Keratinocyte (primary cell): ENCODE measurements at regions not wholly inside any gene's neighbourhood (a gene's known extent, or its start where the extent isn't known, plus 50 kb on each side); places are given as distances from the start of the nearest gene placed in this dataset.

Experiments used
- DNase-seq: peaks from one replicate; pipeline ENCODE4 v3.0.0-alpha.2; 2011; ENCODE audit warnings: low read depth, missing footprints, low spot score
- FAIRE-seq: peaks from 2 replicates; lab custom pipeline; 2011; peaks lifted over from hg19 to GRCh38; lab: Jason Lieb, UNC
- H2AFZ ChIP-seq: 2 replicates; pipeline ENCODE4 v1.6.0; 2012; ENCODE audit warnings: low read length, control low read depth, inconsistent platforms; ENCODE audit not compliant: control insufficient read depth
- H3K27ac ChIP-seq: 2 replicates; pipeline ENCODE4 v1.5.1; 2011; ENCODE audit warnings: low read length; ENCODE audit not compliant: control insufficient read depth, insufficient read depth
- H3K27me3 ChIP-seq: 3 replicates; pipeline ENCODE4 v1.6.0; 2011; ENCODE audit warnings: low read length; ENCODE audit not compliant: control insufficient read depth, insufficient read depth; ENCODE audit errors: extremely low read depth
- H3K36me3 ChIP-seq, 2 experiments: 2 replicates in 1 of 2; 3 replicates in 1 of 2; pipeline ENCODE4 v1.5.1; 2011; ENCODE audit warnings: low read length in 2 of 2, mild to moderate bottlenecking in 1 of 2; ENCODE audit not compliant: control insufficient read depth in 2 of 2, insufficient read depth in 2 of 2; ENCODE audit errors: extremely low read depth in 1 of 2
- H3K4me1 ChIP-seq: 3 replicates; pipeline ENCODE4 v1.5.1; 2011; ENCODE audit warnings: low read length; ENCODE audit not compliant: control insufficient read depth, insufficient read depth; ENCODE audit errors: extremely low read depth
- H3K4me2 ChIP-seq: 3 replicates; pipeline ENCODE4 v1.6.0; 2011; ENCODE audit warnings: low read depth, low read length; ENCODE audit not compliant: control insufficient read depth, insufficient read depth; ENCODE audit errors: extremely low read depth
- H3K4me3 ChIP-seq, 3 experiments: fragments of 200-600 bp in 1 of 3; sonication (generic) in 1 of 3; 2 replicates in 2 of 3; 3 replicates in 1 of 3; pipeline ENCODE4 v1.5.1; 2011 to 2016; ENCODE audit warnings: low read length in 3 of 3, mild to moderate bottlenecking in 3 of 3, control low read depth in 2 of 3, inconsistent platforms in 1 of 3, low read depth in 1 of 3, mixed read lengths in 1 of 3, mixed run types in 1 of 3, moderate library complexity in 1 of 3; ENCODE audit not compliant: control insufficient read depth in 2 of 3, insufficient read depth in 2 of 3; ENCODE audit errors: extremely low read depth in 1 of 3
- H3K79me2 ChIP-seq: 2 replicates; pipeline ENCODE4 v1.6.0; 2012; ENCODE audit warnings: low read length; ENCODE audit not compliant: control insufficient read depth, insufficient read depth
- H3K9ac ChIP-seq: 3 replicates; pipeline ENCODE4 v1.6.0; 2011; ENCODE audit warnings: low read length; ENCODE audit not compliant: control insufficient read depth, insufficient read depth; ENCODE audit errors: extremely low read depth
- H3K9me1 ChIP-seq: 3 replicates; pipeline ENCODE4 v1.6.0; 2011; ENCODE audit warnings: low read length; ENCODE audit not compliant: control insufficient read depth, insufficient read depth; ENCODE audit errors: extremely low read depth
- H3K9me3 ChIP-seq: 2 replicates; pipeline ENCODE4 v1.5.1; 2012; ENCODE audit warnings: low read depth, low read length; ENCODE audit not compliant: control insufficient read depth
- H4K20me1 ChIP-seq: 3 replicates; pipeline ENCODE4 v1.6.0; 2011; ENCODE audit warnings: low read length; ENCODE audit not compliant: control insufficient read depth, insufficient read depth; ENCODE audit errors: extremely low read depth
- CTCF ChIP-seq, 3 experiments: IDR thresholded peaks in 1 of 3; conservative IDR thresholded peaks in 1 of 3; optimal IDR thresholded peaks in 1 of 3; 2 replicates in 2 of 3; 3 replicates in 1 of 3; pipeline versions ENCODE3 to v1.5.1; 2011; ENCODE audit warnings: low read length in 3 of 3, mild to moderate bottlenecking in 3 of 3, moderate library complexity in 2 of 3, control low read depth in 1 of 3, inconsistent platforms in 1 of 3; ENCODE audit not compliant: insufficient read depth in 2 of 3; ENCODE audit errors: extremely low read depth in 1 of 3
- EZH2 ChIP-seq: IDR thresholded peaks from one replicate; pipeline ENCODE4 v1.6.1; 2012; ENCODE audit warnings: inconsistent platforms, mild to moderate bottlenecking, low read length, moderate library complexity
- dilution Hi-C: fragments of 300-500 bp; cut with MboI; formaldehyde crosslinking; loops from one replicate; pipeline ENCODE4 v1.7.0; 2020; ENCODE audit warnings: low sequenced_read_pairs; ENCODE audit not compliant: extremely low pct_ligation_motif_present

- Histone ChIP-seq H3K9me3 (no peaks in the 10 kb centered on the region), H3K9ac (no peak overlapping the region), H2AFZ (no peak overlapping the region), H3K79me2 (no peaks in the 10 kb centered on the region), H3K9me1 (no peaks in the 10 kb centered on the region), H3K4me2 (no peak overlapping the region), H3K36me3 (no peaks in the 10 kb centered on the region), H3K4me3 (no peak overlapping the region), H3K27me3 (no peaks in the 10 kb centered on the region), H4K20me1 (no peaks in the 10 kb centered on the region), H3K4me1 (no peaks in the 10 kb centered on the region), H3K27ac (no peak overlapping the region)
- TF ChIP-seq EZH2 (no peak), CTCF (optimal IDR thresholded peaks at IDR 0.05 in 1 of 3, IDR thresholded peaks at IDR 0.05 in 1 of 3, conservative IDR thresholded peaks at IDR 0.05 in 1 of 3; ENCODE audit: extremely low read depth in 1 of 3, insufficient read depth in 2 of 3, low read length in 3 of 3) (no peak)
- FAIRE-seq (no peak), DNase-seq (no peak)
- dilution Hi-C loops = no loop called here
These were observed 604.1 kb downstream of the EDEM1 start for GRCh38 chr3:5791558-5791957.

GRCh38 chr3:5796541-5796940 is 609.0 kb downstream of the EDEM1 start:
- DNase-seq = no peak

More at GRCh38 chr3:5796541-5796940, 609.0 kb downstream of the EDEM1 start:
- no peak overlapping the region for H2AFZ ChIP-seq
- H3K36me3 ChIP-seq = no peaks in the 10 kb centered on the region
- dilution Hi-C loops = no loop called here
- H3K27ac ChIP-seq = no peak overlapping the region
- H3K4me2 ChIP-seq = no peak overlapping the region
- H3K79me2 ChIP-seq = no peaks in the 10 kb centered on the region
- no peaks in the 10 kb centered on the region for H3K27me3 ChIP-seq
- TF ChIP-seq CTCF (optimal IDR thresholded peaks at IDR 0.05 in 1 of 3, IDR thresholded peaks at IDR 0.05 in 1 of 3, conservative IDR thresholded peaks at IDR 0.05 in 1 of 3; ENCODE audit: extremely low read depth in 1 of 3, insufficient read depth in 2 of 3, low read length in 3 of 3) = no peak
- TF ChIP-seq EZH2 = no peak
- no peaks in the 10 kb centered on the region for H3K9me1 ChIP-seq
- FAIRE-seq = no peak
- no peaks in the 10 kb centered on the region for H4K20me1 ChIP-seq
- H3K9me3 ChIP-seq = no peaks in the 10 kb centered on the region
- H3K4me1 ChIP-seq = no peaks in the 10 kb centered on the region
- H3K4me3 ChIP-seq = no peak overlapping the region
- no peak overlapping the region for H3K9ac ChIP-seq
